Keratinocyte (primary cell): ENCODE measurements at regions not wholly inside any gene's neighbourhood (a gene's known extent, or its start where the extent isn't known, plus 50 kb on each side); places are given as distances from the start of the nearest gene placed in this dataset.

Experiments used
- CTCF ChIP-seq, 3 experiments: IDR thresholded peaks in 1 of 3; conservative IDR thresholded peaks in 1 of 3; optimal IDR thresholded peaks in 1 of 3; 2 replicates in 2 of 3; 3 replicates in 1 of 3; pipeline versions ENCODE3 to v1.5.1; 2011; ENCODE audit warnings: low read length in 3 of 3, mild to moderate bottlenecking in 3 of 3, moderate library complexity in 2 of 3, control low read depth in 1 of 3, inconsistent platforms in 1 of 3; ENCODE audit not compliant: insufficient read depth in 2 of 3; ENCODE audit errors: extremely low read depth in 1 of 3
- EZH2 ChIP-seq: IDR thresholded peaks from one replicate; pipeline ENCODE4 v1.6.1; 2012; ENCODE audit warnings: inconsistent platforms, mild to moderate bottlenecking, low read length, moderate library complexity

- TF ChIP-seq CTCF (optimal IDR thresholded peaks at IDR 0.05 in 1 of 3, IDR thresholded peaks at IDR 0.05 in 1 of 3, conservative IDR thresholded peaks at IDR 0.05 in 1 of 3; ENCODE audit: extremely low read depth in 1 of 3, insufficient read depth in 2 of 3, low read length in 3 of 3) (no peak), EZH2 (no peak)
Measured at GRCh38 chr11:39361557-39361956, 2097.9 kb downstream of the LRRC4C start.
